GM23338 (cell line): ENCODE measurements at regions not wholly inside any gene's neighbourhood (a gene's known extent, or its start where the extent isn't known, plus 50 kb on each side); places are given as distances from the start of the nearest gene placed in this dataset.

Experiments used
- ATAC-seq: fragments of 200-7000 bp; cut with Tn5 transposase; 3 replicates; pipeline ENCODE4 v1.9.1; 2020
- DNase-seq: peaks from one replicate; pipeline ENCODE4 v3.0.0-alpha.2; 2015; ENCODE audit warnings: low spot score
- H2AFZ ChIP-seq: fragments of 200-600 bp; sonication (generic); 2 replicates; pipeline ENCODE4 v1.8.0; 2016; ENCODE audit warnings: antibody characterized with exemption, mild to moderate bottlenecking, moderate library complexity
- H3F3A ChIP-seq: fragments of 200-600 bp; sonication (generic); replicated peaks from 2 replicates; pipeline ENCODE4 v1.8.0; 2017; ENCODE audit warnings: antibody characterized with exemption, mixed run types, low read depth
- H3K27ac ChIP-seq: fragments of 200-600 bp; sonication (generic); 2 replicates; pipeline ENCODE4 v1.6.1; 2016; ENCODE audit warnings: low read depth
- H3K27me3 ChIP-seq: fragments of 200-600 bp; sonication (generic); 2 replicates; pipeline ENCODE4 v1.8.0; 2016; ENCODE audit warnings: mild to moderate bottlenecking, mixed run types, moderate library complexity; ENCODE audit not compliant: insufficient read depth
- H3K36me3 ChIP-seq: fragments of 200-600 bp; sonication (generic); 2 replicates; pipeline ENCODE4 v1.8.0; 2016; ENCODE audit warnings: mild to moderate bottlenecking; ENCODE audit not compliant: insufficient read depth
- H3K4me1 ChIP-seq: fragments of 200-600 bp; sonication (generic); 2 replicates; pipeline ENCODE4 v1.8.0; 2016; ENCODE audit warnings: mild to moderate bottlenecking, moderate library complexity; ENCODE audit not compliant: insufficient read depth
- H3K4me2 ChIP-seq: fragments of 200-600 bp; sonication (generic); 2 replicates; pipeline ENCODE4 v1.7.1; 2017; ENCODE audit warnings: mixed run types
- H3K4me3 ChIP-seq: fragments of 200-600 bp; sonication (generic); 2 replicates; pipeline ENCODE4 v1.6.1; 2016; ENCODE audit warnings: mixed run types
- H3K79me2 ChIP-seq: fragments of 200-600 bp; sonication (generic); replicated peaks from 2 replicates; pipeline ENCODE4 v1.8.0; 2017; ENCODE audit warnings: mild to moderate bottlenecking; ENCODE audit not compliant: insufficient read depth
- H3K9me2 ChIP-seq: fragments of 200-600 bp; sonication (generic); 2 replicates; pipeline ENCODE4 v1.8.0; 2017; ENCODE audit not compliant: insufficient read depth
- H4K20me1 ChIP-seq: fragments of 200-600 bp; sonication (generic); replicated peaks from 2 replicates; pipeline ENCODE4 v1.8.0; 2017; ENCODE audit warnings: mild to moderate bottlenecking; ENCODE audit not compliant: insufficient read depth
- H3K27ac Mint-ChIP-seq: 2 replicates; pipeline ENCODE4 v1.8.0; 2020; ENCODE audit warnings: inconsistent platforms, mild to moderate bottlenecking, moderate library complexity, mixed read lengths
- H3K27me3 Mint-ChIP-seq: 3 replicates; pipeline ENCODE4 v1.8.0; 2022; ENCODE audit warnings: low read depth, mild to moderate bottlenecking, moderate library complexity, mixed read lengths, inconsistent platforms; ENCODE audit not compliant: insufficient read depth, poor library complexity
- H3K36me3 Mint-ChIP-seq: 3 replicates; pipeline ENCODE4 v1.8.0; 2021; ENCODE audit warnings: low read depth, mild to moderate bottlenecking, inconsistent platforms, moderate library complexity, mixed read lengths
- H3K4me1 Mint-ChIP-seq: 3 replicates; pipeline ENCODE4 v1.8.0; 2020; ENCODE audit warnings: mild to moderate bottlenecking, inconsistent platforms, mixed read lengths
- H3K4me3 Mint-ChIP-seq: 3 replicates; pipeline ENCODE4 v1.8.0; 2021; ENCODE audit warnings: moderate library complexity, mild to moderate bottlenecking, inconsistent platforms, mixed read lengths
- H3K9me3 Mint-ChIP-seq: 3 replicates; pipeline ENCODE4 v1.8.0; 2020; ENCODE audit warnings: moderate library complexity, mild to moderate bottlenecking, inconsistent platforms, mixed read lengths
- JUNB ChIP-seq: IDR thresholded peaks from one replicate; pipeline ENCODE4 v1.6.1; 2016; ENCODE audit warnings: antibody characterized with exemption; ENCODE audit not compliant: unreplicated experiment
- NANOG ChIP-seq: IDR thresholded peaks from 2 replicates; pipeline ENCODE4 v1.6.1; 2016; ENCODE audit warnings: antibody characterized with exemption, borderline replicate concordance
- POLR2AphosphoS5 ChIP-seq: IDR thresholded peaks from 2 replicates; pipeline ENCODE4 v1.6.1; 2016; ENCODE audit warnings: antibody characterized with exemption, low read depth
- TF ChIP-seq, protein P1 (sequence below): fragments of 250-450 bp; sonication (Bioruptor Pico); IDR thresholded peaks from 2 replicates; pipeline ENCODE4 v1.5.0; 2020; ENCODE audit warnings: mild to moderate bottlenecking, moderate library complexity
- TF ChIP-seq, protein P2 (sequence below), 2 experiments: fragments of 200-600 bp in 1 of 2; sonication (generic) in 1 of 2; conservative IDR thresholded peaks; 2 replicates each; pipeline versions ENCODE4 v1.5.1 to v1.6.1; 2016 to 2017; ENCODE audit warnings: antibody characterized with exemption in 2 of 2, low read depth in 2 of 2, mild to moderate bottlenecking in 2 of 2, moderate library complexity in 1 of 2

DNA sequence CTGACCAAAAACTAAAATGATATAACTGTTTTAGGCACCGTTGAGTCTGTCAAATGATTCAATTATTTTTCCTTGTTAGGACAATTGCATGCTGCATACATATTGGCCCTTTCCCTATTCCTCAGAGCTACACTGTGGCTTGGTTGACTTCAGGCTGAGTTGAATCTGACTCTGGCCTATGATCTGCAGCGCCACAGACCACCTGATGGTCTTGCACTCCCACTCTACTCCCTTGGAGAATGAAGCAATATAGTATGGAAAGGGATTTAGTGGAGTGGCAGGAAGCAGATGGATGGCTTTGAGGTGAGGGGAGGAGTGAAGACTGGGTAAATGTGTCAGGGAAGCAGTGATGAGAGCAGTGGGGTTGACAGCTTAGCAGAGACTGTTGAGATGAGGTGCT, 579.0 kb upstream of the STXBP6 start (continued):
- TF ChIP-seq, protein P1, sequence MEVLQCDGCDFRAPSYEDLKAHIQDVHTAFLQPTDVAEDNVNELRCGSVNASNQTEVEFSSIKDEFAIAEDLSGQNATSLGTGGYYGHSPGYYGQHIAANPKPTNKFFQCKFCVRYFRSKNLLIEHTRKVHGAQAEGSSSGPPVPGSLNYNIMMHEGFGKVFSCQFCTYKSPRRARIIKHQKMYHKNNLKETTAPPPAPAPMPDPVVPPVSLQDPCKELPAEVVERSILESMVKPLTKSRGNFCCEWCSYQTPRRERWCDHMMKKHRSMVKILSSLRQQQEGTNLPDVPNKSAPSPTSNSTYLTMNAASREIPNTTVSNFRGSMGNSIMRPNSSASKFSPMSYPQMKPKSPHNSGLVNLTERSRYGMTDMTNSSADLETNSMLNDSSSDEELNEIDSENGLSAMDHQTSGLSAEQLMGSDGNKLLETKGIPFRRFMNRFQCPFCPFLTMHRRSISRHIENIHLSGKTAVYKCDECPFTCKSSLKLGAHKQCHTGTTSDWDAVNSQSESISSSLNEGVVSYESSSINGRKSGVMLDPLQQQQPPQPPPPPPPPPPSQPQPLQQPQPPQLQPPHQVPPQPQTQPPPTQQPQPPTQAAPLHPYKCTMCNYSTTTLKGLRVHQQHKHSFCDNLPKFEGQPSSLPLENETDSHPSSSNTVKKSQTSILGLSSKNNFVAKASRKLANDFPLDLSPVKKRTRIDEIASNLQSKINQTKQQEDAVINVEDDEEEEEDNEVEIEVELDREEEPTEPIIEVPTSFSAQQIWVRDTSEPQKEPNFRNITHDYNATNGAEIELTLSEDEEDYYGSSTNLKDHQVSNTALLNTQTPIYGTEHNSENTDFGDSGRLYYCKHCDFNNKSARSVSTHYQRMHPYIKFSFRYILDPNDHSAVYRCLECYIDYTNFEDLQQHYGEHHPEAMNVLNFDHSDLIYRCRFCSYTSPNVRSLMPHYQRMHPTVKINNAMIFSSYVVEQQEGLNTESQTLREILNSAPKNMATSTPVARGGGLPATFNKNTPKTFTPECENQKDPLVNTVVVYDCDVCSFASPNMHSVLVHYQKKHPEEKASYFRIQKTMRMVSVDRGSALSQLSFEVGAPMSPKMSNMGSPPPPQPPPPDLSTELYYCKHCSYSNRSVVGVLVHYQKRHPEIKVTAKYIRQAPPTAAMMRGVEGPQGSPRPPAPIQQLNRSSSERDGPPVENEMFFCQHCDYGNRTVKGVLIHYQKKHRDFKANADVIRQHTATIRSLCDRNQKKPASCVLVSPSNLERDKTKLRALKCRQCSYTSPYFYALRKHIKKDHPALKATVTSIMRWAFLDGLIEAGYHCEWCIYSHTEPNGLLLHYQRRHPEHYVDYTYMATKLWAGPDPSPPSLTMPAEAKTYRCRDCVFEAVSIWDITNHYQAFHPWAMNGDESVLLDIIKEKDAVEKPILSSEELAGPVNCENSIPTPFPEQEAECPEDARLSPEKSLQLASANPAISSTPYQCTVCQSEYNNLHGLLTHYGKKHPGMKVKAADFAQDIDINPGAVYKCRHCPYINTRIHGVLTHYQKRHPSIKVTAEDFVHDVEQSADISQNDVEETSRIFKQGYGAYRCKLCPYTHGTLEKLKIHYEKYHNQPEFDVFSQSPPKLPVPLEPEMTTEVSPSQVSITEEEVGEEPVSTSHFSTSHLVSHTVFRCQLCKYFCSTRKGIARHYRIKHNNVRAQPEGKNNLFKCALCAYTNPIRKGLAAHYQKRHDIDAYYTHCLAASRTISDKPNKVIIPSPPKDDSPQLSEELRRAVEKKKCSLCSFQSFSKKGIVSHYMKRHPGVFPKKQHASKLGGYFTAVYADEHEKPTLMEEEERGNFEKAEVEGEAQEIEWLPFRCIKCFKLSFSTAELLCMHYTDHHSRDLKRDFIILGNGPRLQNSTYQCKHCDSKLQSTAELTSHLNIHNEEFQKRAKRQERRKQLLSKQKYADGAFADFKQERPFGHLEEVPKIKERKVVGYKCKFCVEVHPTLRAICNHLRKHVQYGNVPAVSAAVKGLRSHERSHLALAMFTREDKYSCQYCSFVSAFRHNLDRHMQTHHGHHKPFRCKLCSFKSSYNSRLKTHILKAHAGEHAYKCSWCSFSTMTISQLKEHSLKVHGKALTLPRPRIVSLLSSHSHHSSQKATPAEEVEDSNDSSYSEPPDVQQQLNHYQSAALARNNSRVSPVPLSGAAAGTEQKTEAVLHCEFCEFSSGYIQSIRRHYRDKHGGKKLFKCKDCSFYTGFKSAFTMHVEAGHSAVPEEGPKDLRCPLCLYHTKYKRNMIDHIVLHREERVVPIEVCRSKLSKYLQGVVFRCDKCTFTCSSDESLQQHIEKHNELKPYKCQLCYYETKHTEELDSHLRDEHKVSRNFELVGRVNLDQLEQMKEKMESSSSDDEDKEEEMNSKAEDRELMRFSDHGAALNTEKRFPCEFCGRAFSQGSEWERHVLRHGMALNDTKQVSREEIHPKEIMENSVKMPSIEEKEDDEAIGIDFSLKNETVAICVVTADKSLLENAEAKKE (CRISPR knock-in tag) = no peak
- TF ChIP-seq, protein P2, sequence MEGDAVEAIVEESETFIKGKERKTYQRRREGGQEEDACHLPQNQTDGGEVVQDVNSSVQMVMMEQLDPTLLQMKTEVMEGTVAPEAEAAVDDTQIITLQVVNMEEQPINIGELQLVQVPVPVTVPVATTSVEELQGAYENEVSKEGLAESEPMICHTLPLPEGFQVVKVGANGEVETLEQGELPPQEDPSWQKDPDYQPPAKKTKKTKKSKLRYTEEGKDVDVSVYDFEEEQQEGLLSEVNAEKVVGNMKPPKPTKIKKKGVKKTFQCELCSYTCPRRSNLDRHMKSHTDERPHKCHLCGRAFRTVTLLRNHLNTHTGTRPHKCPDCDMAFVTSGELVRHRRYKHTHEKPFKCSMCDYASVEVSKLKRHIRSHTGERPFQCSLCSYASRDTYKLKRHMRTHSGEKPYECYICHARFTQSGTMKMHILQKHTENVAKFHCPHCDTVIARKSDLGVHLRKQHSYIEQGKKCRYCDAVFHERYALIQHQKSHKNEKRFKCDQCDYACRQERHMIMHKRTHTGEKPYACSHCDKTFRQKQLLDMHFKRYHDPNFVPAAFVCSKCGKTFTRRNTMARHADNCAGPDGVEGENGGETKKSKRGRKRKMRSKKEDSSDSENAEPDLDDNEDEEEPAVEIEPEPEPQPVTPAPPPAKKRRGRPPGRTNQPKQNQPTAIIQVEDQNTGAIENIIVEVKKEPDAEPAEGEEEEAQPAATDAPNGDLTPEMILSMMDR (conservative IDR thresholded peaks at IDR 0.05; ENCODE audit: low read depth in 2 of 2) = no peak
- TF ChIP-seq NANOG (no peak), POLR2AphosphoS5 (no peak)

DNA sequence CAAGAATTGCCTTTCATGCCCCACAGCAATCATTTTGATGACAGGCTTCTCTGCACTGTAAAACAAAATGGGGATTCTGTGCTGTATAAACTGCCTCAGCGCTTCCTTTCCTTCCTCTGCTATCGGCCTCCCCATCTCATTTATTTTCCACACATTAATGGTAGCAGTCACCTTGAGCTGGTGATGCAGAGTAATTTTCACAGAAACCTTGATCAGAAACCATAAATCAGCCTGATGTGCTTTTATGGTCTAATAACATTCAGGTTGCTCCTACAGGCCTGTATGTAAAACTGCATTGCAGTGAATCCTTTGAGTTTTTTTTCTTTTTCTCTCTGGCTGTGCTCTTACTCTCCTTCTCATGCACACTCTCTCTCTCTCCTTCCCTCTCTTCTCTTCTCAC, 578.4 kb upstream of the STXBP6 start:
- DNase-seq (no peak), ATAC-seq (no peak)
- Histone ChIP-seq H3K4me1 (no peaks in the 10 kb centered on the region), H3K4me2 (no peak overlapping the region), H3K79me2 (no peaks in the 10 kb centered on the region), H3K27me3 (no peaks in the 10 kb centered on the region), H3K9me2 (peaks cover 2% of the 10 kb centered on the region; the same call in 1 of the 2 replicates), H2AFZ (peak overlapping the region; percentile 63; the same call in 1 of the 2 replicates), H3K4me3 (no peak overlapping the region), H3K36me3 (no peaks in the 10 kb centered on the region), H4K20me1 (no peaks in the 10 kb centered on the region), H3K27ac (no peak overlapping the region), H3F3A (no peaks in the 10 kb centered on the region)
- H3K4me3 Mint-ChIP-seq = no peak overlapping the region
- peaks cover 3% of the 10 kb centered on the region for H3K27me3 Mint-ChIP-seq
- 0 out of 3 replicates have a peak, but pooled peaks cover 3% of the 10 kb centered on the region for H3K4me1 Mint-ChIP-seq
- TF ChIP-seq JUNB = no peak
- TF ChIP-seq, protein P2 (conservative IDR thresholded peaks at IDR 0.05; ENCODE audit: low read depth in 2 of 2) = 0 out of 4 replicates have a peak, but pooled peaks of 1 of the 2 experiments have one; percentile 12
- H3K9me3 Mint-ChIP-seq = no peaks in the 10 kb centered on the region
- H3K36me3 Mint-ChIP-seq = no peaks in the 10 kb centered on the region
- no peak overlapping the region for H3K27ac Mint-ChIP-seq
